HG03280 (cell line): ENCODE measurements at regions not wholly inside any gene's neighbourhood (a gene's known extent, or its start where the extent isn't known, plus 50 kb on each side); places are given as distances from the start of the nearest gene placed in this dataset.
"Not testable (repeated sequence)": the region's sequence is repeated elsewhere in the genome, so short reads cannot be mapped to it uniquely, and the experiment has no call there.

ENCODE experiments used
- ATAC-seq: cut with Tn5 transposase; IDR thresholded peaks from one replicate; pipeline ENCODE4 v1.9.1; 2021; ENCODE audit warnings: mild to moderate bottlenecking, moderate library complexity; ENCODE audit not compliant: unreplicated experiment

GRCh38 chr1:228937851-228938536, 202.7 kb downstream of the RHOU start:
- ATAC-seq: no peak

- no peak for ATAC-seq
These were observed 203.2 kb downstream of the RHOU start for GRCh38 chr1:228938537-228938901.

GRCh38 chr1:228939001-228939691, 203.9 kb downstream of the RHOU start:
- ATAC-seq: no peak

- no peak for ATAC-seq
These were observed 204.7 kb downstream of the RHOU start for GRCh38 chr1:228939881-228940392.

- no peak for ATAC-seq
These were observed 205.2 kb downstream of the RHOU start for GRCh38 chr1:228940526-228940925.

- no peak for ATAC-seq
These were observed 205.6 kb downstream of the RHOU start for GRCh38 chr1:228940926-228941325.

GRCh38 chr1:228941666-228942065, 206.4 kb downstream of the RHOU start:
- ATAC-seq: no peak

GRCh38 chr1:228943436-228943835, 208.2 kb downstream of the RHOU start:
- no peak for ATAC-seq

GRCh38 chr1:228944296-228944695, 209.0 kb downstream of the RHOU start:
- no peak for ATAC-seq

- ATAC-seq: no peak
These were observed 209.7 kb downstream of the RHOU start for GRCh38 chr1:228944935-228945371.

GRCh38 chr1:228945885-228946284, 210.6 kb downstream of the RHOU start:
- ATAC-seq: no peak

- not testable (repeated sequence) for ATAC-seq
These were observed 214.3 kb downstream of the RHOU start for GRCh38 chr1:228949617-228950016.

GRCh38 chr1:228953207-228953606, 217.9 kb downstream of the RHOU start:
- ATAC-seq: no peak

- not testable (repeated sequence) for ATAC-seq
These were observed 218.5 kb downstream of the RHOU start for GRCh38 chr1:228953808-228954207.

- no peak for ATAC-seq
These were observed 220.4 kb downstream of the RHOU start for GRCh38 chr1:228955691-228956090.

GRCh38 chr1:228956864-228957263, 221.6 kb downstream of the RHOU start:
- ATAC-seq: no peak

- no peak for ATAC-seq
These were observed 222.3 kb downstream of the RHOU start for GRCh38 chr1:228957535-228957934.

- no peak for ATAC-seq
These were observed 222.8 kb downstream of the RHOU start for GRCh38 chr1:228958121-228958520.

GRCh38 chr1:228958741-228959140, 223.5 kb downstream of the RHOU start:
- ATAC-seq: no peak

GRCh38 chr1:228960705-228961104, 225.4 kb downstream of the RHOU start:
- no peak for ATAC-seq

GRCh38 chr1:228961511-228961910, 226.2 kb downstream of the RHOU start:
- no peak for ATAC-seq

- no peak for ATAC-seq
These were observed 228.5 kb downstream of the RHOU start for GRCh38 chr1:228963795-228964177.
